ENCODE measurements at regions not wholly inside any gene's neighbourhood (a gene's known extent, or its start where the extent isn't known, plus 50 kb on each side); places are given as distances from the start of the nearest gene placed in this dataset.

DNA sequence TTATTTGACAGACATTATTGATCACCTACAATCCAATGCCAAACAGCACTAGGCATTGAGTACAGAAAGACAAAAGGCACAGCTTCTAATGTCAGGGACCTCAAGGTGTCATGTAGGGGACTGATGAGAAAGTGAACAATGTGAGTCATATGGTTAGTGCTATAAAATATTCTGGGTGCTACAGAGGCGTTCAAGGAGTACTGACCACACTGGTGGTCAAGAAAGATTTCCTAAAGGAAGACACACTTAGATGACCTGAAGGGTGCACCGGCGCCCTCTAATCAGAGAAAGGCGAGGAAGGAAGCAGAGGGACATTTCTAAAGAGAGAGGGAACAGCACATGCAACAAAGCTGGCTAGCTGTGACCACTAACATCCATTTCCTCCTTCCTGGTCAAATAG is 64.9 kb upstream of the F3 start:
- TF ChIP-seq, protein P1, sequence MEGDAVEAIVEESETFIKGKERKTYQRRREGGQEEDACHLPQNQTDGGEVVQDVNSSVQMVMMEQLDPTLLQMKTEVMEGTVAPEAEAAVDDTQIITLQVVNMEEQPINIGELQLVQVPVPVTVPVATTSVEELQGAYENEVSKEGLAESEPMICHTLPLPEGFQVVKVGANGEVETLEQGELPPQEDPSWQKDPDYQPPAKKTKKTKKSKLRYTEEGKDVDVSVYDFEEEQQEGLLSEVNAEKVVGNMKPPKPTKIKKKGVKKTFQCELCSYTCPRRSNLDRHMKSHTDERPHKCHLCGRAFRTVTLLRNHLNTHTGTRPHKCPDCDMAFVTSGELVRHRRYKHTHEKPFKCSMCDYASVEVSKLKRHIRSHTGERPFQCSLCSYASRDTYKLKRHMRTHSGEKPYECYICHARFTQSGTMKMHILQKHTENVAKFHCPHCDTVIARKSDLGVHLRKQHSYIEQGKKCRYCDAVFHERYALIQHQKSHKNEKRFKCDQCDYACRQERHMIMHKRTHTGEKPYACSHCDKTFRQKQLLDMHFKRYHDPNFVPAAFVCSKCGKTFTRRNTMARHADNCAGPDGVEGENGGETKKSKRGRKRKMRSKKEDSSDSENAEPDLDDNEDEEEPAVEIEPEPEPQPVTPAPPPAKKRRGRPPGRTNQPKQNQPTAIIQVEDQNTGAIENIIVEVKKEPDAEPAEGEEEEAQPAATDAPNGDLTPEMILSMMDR (conservative IDR thresholded peaks at IDR 0.05; ENCODE audit: low read depth, low read length), result no peak
- TF ChIP-seq RFX5 (IDR thresholded peaks at IDR 0.05; ENCODE audit: low read depth, low read length), result no peak
- no peak for TF ChIP-seq FOS (IDR thresholded peaks at IDR 0.05; ENCODE audit: low read depth, low read length)
